HG03196 (cell line): ENCODE measurements at regions not wholly inside any gene's neighbourhood (a gene's known extent, or its start where the extent isn't known, plus 50 kb on each side); places are given as distances from the start of the nearest gene placed in this dataset.

Experiments
- ATAC-seq: cut with Tn5 transposase; IDR thresholded peaks from one replicate; pipeline ENCODE4 v1.9.1; 2021; ENCODE audit not compliant: unreplicated experiment

GRCh38 chr14:65308536-65308935 is 104.0 kb upstream of the FUT8 start:
- no peak for ATAC-seq

- ATAC-seq = no peak
These were observed 102.0 kb upstream of the FUT8 start for GRCh38 chr14:65310568-65310967.

DNA sequence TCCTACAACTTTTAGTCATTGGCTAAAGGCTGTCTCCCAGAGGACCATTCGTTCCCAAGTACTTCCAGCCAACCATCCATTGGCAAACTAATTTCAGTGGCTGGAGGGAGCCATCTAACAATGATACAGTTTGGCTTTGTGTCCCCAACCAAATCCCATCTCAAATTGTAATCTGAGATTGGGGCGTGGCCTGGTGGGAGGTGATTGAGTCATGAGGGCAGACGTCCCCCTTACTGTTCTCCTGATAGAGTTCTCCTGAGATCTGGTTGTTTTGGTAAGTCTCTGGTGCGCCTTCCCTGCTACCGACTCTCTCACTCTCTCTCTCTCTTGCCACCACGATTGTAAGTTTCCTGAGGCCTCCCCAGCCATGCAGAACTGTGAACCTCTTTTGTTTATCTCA is 99.7 kb upstream of the FUT8 start:
- no peak for ATAC-seq

GRCh38 chr14:65318636-65319506 is 93.7 kb upstream of the FUT8 start:
- ATAC-seq = peak; percentile 61

GRCh38 chr14:65320661-65321308 is 91.7 kb upstream of the FUT8 start:
- no peak for ATAC-seq

- ATAC-seq = peak; percentile 41
These were observed 91.1 kb upstream of the FUT8 start for GRCh38 chr14:65321370-65321875.

- ATAC-seq = no peak
These were observed 83.0 kb upstream of the FUT8 start for GRCh38 chr14:65329481-65329880.

GRCh38 chr14:65329911-65330310 is 82.6 kb upstream of the FUT8 start:
- ATAC-seq = no peak

GRCh38 chr14:65330416-65330815 is 82.1 kb upstream of the FUT8 start:
- ATAC-seq = no peak

DNA sequence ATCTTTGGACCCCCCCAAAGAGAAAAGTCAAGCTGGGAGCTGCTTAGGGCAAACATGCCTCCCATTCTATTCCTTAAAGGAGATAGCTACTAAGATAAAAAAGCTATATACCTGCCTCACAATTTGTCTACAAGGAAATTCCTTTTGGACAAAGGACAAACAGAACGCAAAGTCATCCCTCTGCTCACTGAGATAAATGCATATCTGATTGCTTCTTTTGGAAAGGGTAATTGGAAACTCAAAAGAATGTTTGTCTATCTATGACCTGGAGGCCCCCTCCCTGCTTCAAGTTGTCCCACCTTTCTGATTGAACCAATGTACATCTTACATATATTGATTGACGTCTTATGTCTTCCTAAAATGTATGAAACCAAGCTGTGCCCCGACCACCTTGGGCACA is 80.9 kb upstream of the FUT8 start:
- no peak for ATAC-seq

DNA sequence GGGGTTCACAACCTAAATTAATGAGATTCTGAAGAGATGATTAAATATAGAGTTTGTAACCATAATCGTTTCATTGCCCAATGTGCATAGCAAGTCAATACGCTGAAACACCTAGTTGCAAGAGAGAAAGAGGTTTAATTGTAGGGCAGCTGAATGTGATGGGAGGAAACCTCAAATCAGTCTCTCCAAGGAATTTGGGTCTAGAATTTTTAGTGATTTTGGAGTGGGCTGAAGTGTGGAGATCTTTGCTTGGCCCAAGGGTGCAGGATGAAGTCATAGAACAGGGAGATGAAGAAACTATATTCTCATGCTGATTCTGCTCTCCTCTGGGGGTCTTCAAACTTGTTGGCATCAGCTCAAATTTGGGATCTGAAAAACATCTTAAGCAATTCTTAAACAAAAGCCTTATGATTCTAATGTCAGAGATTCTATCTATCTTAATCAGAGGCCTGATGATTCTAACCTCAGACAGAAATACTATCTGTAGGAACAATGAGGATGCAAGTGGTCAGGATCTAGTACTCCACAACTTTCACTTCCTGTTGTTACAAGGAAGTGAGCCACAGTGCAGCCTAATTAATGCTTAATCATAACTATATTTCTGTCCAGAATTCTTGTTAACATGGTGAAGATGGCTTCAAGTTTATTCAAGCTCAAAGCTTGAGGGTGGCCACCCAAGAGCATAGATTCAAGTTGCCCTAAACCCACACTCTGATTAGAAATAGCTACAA is 80.2 kb upstream of the FUT8 start:
- ATAC-seq = no peak

DNA sequence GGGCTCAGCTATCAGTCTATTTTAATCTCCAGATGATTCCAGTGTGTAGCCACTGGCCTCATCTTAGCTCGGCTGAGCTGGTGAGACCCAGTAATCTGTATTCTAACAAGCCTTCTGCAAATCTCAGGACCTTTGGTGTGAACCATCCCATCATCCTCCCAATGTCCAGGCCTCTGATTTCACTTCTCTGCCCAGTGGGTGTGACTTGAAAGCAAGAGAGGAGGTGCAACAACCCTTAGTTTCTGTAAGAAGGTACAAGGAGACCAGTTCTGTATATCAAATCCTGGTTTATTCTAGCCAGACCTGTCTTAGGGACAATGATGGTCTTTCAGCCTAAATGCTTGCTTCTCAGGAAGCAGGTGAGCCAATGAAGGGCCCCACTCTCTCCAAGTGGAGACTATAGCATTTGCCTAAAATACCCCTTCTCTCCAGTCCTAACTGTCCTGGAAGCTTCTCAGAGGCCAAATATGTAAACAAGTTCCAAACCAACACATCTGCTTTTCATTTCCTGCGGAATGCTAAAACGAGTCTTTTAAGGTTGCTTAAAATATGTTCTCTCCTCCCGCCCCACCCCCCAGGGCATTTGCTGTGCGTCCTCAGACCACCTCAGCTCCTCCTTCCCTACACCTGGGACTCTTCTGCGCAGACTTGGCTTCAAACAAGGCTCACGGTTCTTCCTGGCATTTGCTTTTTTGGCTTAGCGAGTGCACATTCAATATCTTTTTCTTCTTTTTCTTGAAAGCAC is 78.4 kb upstream of the FUT8 start:
- no peak for ATAC-seq

DNA sequence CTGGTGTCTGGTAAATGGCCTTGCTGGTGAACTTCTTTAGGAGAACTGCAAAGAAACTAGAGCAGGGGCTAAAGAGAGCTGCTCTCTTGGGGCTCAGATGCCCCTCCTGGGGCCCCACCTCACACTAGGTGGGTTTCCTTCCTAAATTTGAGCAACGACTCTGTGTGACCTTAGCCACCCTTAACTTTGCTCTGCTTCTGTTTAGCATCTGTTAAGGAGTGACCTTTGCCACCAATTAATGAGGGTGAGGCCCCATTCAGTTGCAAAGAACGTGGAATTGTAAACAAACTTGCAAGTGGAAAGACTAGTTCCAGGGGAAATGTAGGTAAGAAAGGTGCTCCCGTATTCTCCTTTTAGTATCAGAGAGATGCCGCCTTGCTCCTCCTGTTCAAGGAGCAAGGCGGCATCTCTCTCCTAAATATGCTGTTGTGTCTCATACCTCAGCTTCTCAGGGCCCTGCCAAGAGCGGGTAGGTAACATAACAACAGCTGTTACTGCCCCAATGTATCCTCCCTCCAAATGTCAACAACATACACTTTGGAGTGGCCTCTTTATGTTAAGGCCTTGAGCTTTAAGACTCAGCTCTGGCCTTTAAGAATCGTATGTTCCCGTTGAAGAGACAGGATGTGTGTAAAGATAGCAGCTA is 77.6 kb upstream of the FUT8 start:
- no peak for ATAC-seq

DNA sequence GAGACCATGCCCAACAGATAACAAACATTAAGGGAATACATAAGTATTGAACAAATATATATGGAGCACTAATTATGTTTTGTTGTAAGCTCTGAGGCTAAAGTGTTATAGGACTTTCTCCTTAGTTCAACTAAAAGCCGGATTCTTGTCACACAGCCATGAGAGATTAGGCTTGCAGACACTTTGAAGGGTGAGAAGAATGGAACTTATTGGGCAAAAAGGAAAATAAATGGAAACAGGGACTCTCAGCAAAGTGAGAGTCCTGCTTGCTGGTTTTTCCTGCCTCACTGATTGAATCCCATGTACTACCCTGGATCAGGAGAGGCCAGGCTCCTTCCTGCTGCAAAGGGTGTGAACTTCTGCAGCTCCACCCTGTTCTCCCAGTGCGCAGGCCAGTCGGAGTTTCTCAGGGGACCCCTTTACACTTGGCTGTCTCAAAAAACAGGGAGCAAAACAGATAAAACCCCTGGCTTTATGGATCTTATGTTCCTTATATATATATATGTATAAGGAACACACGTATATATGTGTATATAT is 77.1 kb upstream of the FUT8 start:
- ATAC-seq = no peak

- ATAC-seq = peak; percentile 56
These were observed 76.3 kb upstream of the FUT8 start for GRCh38 chr14:65336191-65336591.

DNA sequence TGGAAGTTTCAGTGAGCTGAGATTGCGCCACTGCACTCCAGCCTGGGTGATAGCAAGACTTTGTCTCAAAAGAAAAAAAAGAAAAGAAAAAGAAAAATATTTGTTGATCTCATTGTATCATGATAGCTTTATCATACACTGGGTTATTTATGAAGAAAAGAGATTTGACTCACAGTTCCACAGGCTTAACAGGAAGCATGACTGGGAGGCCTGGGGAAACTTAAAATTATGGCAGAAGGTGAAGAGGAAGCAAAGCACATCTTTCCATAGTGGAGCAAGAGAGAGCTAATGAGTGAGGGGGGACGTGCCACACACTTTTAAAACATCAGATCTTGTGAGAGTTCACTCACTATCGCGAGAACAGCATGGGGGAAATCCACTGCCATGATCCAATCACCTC is 72.7 kb upstream of the FUT8 start:
- no peak for ATAC-seq

DNA sequence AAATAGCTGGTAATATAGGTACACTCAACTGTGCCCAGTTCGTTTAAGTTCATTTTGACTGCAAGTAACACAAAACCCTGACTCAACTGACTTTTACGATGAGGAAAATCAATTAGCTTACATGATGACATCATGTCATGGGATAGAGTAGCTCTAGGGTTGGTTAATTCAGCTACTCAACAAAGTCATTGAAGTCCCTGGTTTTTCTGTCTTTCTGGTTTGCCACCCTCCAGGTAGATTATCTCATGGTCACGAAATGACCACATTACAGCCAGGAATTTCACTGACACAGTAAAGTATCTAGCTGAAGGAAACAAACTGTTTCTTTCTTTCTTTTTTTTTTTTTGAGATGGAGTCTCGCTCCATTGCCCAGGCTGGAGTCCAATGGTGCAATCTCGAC is 68.5 kb upstream of the FUT8 start:
- ATAC-seq = no peak

- no peak for ATAC-seq
These were observed 67.3 kb upstream of the FUT8 start for GRCh38 chr14:65345266-65345665.

DNA sequence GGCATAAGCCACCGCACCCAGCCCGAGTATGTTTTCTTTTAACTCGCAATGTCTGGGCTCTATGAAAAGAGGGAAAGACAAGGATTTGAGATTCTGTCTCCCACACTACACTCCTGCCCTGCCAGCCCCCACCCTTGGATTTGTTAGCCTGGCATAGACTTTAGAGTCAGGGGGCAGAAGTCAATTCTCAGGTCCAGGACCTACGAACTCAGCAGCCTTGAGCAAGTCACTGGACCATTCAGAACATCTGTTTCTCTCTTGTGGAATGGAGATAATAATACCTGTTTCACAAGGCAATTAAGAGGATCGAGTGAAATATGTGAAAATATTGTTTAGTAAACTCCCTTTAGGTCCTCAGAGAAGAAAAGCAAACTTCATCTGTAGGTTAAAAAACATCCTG is 66.1 kb upstream of the FUT8 start:
- ATAC-seq = no peak

GRCh38 chr14:65346895-65347294 is 65.6 kb upstream of the FUT8 start:
- no peak for ATAC-seq
